ENCODE measurements at regions not wholly inside any gene's neighbourhood (a gene's known extent, or its start where the extent isn't known, plus 50 kb on each side); places are given as distances from the start of the nearest gene placed in this dataset.

- TF ChIP-seq, protein P1, sequence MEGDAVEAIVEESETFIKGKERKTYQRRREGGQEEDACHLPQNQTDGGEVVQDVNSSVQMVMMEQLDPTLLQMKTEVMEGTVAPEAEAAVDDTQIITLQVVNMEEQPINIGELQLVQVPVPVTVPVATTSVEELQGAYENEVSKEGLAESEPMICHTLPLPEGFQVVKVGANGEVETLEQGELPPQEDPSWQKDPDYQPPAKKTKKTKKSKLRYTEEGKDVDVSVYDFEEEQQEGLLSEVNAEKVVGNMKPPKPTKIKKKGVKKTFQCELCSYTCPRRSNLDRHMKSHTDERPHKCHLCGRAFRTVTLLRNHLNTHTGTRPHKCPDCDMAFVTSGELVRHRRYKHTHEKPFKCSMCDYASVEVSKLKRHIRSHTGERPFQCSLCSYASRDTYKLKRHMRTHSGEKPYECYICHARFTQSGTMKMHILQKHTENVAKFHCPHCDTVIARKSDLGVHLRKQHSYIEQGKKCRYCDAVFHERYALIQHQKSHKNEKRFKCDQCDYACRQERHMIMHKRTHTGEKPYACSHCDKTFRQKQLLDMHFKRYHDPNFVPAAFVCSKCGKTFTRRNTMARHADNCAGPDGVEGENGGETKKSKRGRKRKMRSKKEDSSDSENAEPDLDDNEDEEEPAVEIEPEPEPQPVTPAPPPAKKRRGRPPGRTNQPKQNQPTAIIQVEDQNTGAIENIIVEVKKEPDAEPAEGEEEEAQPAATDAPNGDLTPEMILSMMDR (IDR thresholded peaks at IDR 0.05) = no peak
- no peak for TF ChIP-seq POLR2A (IDR thresholded peaks at IDR 0.05)
Measured at GRCh38 chr22:44381761-44382115, 69.0 kb upstream of the SHISAL1 start.
